SK-N-MC (cell line): ENCODE measurements at regions not wholly inside any gene's neighbourhood (a gene's known extent, or its start where the extent isn't known, plus 50 kb on each side); places are given as distances from the start of the nearest gene placed in this dataset.
"Not testable (repeated sequence)": the region's sequence is repeated elsewhere in the genome, so short reads cannot be mapped to it uniquely, and the experiment has no call there.

Source experiments
- EZH2 ChIP-seq: fragments of 200-600 bp; sonication (generic); IDR thresholded peaks from one replicate; pipeline ENCODE4 v1.6.1; 2017; ENCODE audit warnings: antibody characterized with exemption
- FOXP2 ChIP-seq: optimal IDR thresholded peaks from 2 replicates; pipeline ENCODE3; 2011; ENCODE audit warnings: mild to moderate bottlenecking, moderate library complexity; ENCODE audit not compliant: insufficient read depth; ENCODE audit errors: extremely low read length, control extremely low read depth
- POLR2AphosphoS5 ChIP-seq: IDR thresholded peaks from 2 replicates; pipeline ENCODE4 v1.6.1; 2012; ENCODE audit warnings: mild to moderate bottlenecking, low read depth, low read length, borderline replicate concordance

DNA sequence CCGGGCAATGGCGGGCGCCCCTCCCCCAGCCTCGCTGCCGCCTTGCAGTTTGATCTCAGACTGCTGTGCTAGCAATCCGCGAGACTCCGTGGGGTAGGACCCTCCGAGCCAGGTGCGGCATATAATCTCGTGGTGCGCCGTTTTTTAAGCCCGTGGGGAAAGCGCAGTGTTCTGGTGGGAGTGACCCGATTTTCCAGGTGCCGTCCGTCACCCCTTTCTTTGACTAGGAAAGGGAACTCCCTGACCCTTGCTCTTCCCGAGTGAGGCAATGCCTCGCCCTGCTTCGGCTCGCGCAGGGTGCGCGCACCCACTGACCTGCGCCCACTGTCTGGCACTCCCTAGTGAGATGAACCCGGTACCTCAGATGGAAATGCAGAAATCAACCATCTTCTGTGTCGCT lies 171.9 kb downstream of the GALR1 start:
- not testable (repeated sequence) for TF ChIP-seq POLR2AphosphoS5, EZH2, FOXP2
